CD4-positive, alpha-beta T cell treated with Interleukin-21 for 1 hour (primary cell): ENCODE measurements at regions not wholly inside any gene's neighbourhood (a gene's known extent, or its start where the extent isn't known, plus 50 kb on each side); places are given as distances from the start of the nearest gene placed in this dataset.
"Not testable (repeated sequence)": the region's sequence is repeated elsewhere in the genome, so short reads cannot be mapped to it uniquely, and the experiment has no call there.

ENCODE experiments used
- DNase-seq: peaks from one replicate; pipeline ENCODE4 v3.0.0-alpha.2; 2020

DNA sequence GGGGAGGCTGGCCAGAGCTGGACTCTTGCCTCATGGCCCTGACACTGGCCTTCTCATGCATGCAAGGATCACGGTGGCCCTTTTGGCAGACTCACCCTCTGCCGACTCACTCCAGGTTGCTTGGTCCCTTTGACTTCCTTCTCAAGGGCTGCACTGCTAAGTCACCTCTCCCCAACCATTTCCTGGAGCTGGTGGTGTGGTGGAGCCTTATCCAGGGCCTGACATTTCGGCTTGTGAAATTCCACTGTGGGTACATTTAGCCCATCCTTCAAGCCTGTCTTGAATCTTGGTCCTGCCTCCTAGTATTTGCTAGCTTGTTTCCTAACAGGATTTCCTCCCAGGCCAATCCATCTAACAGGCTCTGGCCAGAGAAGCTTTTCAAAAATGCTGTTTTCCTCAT is 52.6 kb upstream of the JUN start:
- no peak for DNase-seq

DNA sequence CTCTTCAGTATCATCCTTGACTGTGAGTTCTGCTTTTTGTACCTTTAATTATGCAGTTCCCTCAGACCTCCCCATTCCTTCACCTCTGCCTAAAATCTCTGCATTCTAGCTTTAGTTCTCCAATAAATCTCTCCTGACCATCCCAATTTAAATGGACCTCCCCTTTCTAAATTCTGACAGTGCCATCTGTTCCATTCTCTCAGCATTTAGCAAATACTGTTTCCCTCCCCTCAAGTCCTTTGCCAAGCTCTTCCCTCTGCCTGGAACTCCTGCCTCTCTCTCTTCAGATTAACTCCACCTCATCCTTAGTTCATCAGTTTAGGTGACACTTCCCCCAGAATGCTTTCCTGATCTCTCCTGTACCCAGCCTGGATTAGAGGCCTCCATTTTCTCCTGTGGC is 54.0 kb upstream of the JUN start:
- no peak for DNase-seq

- DNase-seq: no peak
These were observed 55.4 kb upstream of the JUN start for GRCh38 chr1:58839147-58839795.

GRCh38 chr1:58839846-58840835 is 56.3 kb upstream of the JUN start:
- DNase-seq: no peak

DNA sequence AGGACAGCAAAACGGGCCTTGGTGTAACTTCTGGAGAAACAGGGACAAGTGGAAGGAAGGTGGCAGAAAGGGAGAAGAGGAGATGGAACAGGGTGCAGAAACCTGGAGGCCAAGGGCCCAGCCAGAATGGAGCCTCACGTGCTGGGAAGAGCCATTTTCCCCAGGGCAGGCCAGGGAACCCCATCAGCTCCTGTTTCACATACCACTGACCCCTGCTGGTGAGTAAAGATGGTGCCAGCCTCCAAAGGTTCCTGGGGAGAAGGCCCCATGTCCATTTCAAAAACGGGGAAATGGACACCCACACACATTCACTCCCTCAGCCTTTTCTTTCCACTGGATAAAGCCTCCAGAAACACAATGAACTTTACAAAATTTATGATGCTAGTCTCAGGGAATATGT is 57.6 kb upstream of the JUN start:
- DNase-seq: peak; percentile 41

DNA sequence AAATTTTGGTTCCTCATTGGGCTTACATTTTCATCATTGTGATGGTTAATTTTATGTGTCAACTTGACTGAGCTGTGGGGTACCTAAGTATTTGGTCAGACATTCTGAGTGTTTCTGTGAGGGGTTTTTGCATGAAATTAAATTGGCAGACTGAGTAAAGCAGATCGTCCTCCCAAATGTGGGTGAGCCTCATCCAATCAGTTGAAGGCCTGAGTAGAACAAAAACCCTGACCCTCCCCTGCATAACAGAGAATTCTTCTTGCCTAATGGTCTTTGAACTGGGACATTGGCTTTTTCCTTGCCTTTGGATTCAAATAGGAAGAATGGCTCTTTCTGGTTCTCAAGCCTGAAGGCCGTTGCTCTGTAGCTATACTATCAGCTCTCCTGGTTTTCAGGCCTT is 59.1 kb upstream of the JUN start:
- DNase-seq: no peak

DNA sequence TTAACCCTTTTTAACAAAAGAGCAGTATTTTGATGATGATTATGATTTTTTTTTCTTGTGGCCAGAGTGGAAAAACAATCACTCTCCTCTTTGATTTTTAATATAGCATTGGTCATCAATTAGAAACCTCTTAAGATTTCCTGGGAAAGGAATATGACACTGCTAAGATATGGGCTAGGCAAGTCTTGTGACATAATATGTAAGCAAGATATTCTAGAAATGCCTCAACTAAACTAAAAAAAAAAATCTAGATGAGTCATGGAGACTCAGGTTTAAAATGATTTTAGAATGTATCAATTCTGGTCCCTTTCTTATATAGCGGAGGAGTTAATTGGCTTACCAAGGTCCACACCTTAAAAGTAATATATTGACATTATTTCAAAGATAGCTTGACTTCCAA is 60.3 kb upstream of the JUN start:
- DNase-seq: no peak

DNA sequence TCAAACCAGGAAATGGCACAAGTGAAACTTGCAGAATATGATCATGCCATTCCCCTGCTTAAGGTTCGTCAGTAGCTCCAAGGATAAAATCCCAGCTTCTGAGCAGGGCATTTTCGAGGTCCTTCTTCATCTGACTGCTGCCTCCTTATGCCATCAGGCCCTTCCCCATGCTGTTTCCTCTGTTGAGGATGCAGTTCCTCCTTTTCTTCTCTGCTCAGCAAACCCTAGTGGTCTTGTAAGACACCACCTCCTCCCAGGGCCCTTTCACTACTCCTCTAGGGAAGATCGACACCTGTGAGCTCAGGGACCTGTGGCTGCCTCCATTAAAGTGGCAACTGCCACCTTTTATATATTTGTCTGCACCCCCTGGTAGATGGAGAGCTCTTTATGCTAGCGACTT is 62.1 kb upstream of the JUN start:
- DNase-seq: no peak

- DNase-seq: no peak
These were observed 65.1 kb upstream of the JUN start for GRCh38 chr1:58848818-58849411.

- no peak for DNase-seq
These were observed 65.7 kb upstream of the JUN start for GRCh38 chr1:58849551-58849950.

- no peak for DNase-seq
These were observed 66.8 kb upstream of the JUN start for GRCh38 chr1:58850636-58851035.

GRCh38 chr1:58852731-58853485 is 69.1 kb upstream of the JUN start:
- DNase-seq: no peak

GRCh38 chr1:58854576-58854975 is 70.7 kb upstream of the JUN start:
- no peak for DNase-seq

GRCh38 chr1:58855274-58856165 is 71.7 kb upstream of the JUN start:
- DNase-seq: no peak

- DNase-seq: not testable (repeated sequence)
These were observed 72.4 kb upstream of the JUN start for GRCh38 chr1:58856281-58856680.

- DNase-seq: peak; percentile 23
These were observed 74.1 kb upstream of the JUN start for GRCh38 chr1:58857680-58858673.

DNA sequence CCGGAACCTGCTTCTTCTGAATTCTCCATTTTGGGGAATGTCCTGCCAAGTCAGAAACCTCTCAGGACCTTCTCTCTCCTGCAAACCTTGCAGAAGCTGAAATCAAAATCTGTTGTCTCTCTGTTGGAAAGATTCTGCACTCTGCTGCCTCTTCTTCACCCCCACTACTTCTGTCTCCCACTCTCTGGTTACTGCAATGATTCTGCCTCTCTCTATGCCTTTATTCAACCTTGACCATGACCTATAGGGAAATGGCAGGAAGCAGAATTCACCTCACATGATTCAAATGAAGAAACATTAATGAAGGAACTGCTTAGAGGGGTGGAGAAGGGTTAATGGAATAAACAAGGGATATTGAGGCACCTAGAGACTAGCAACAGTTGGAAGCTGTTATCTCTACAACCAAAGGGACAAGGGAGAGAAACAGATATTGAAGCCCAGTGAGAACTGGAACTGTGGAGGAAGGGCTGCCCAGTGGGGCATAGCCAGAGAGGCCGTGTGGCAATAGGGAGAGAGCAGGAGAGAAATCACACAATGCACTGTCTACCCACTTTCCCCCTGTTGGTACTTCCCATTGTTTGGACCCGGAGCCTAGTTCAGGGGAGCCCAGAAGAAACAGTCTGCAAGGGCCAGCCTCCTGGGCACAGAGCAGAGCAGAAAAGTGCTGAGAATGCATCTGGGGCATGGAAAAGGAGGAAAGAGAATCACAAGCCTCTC is 76.1 kb upstream of the JUN start:
- DNase-seq: no peak

GRCh38 chr1:58861076-58861475 is 77.2 kb upstream of the JUN start:
- DNase-seq: no peak

DNA sequence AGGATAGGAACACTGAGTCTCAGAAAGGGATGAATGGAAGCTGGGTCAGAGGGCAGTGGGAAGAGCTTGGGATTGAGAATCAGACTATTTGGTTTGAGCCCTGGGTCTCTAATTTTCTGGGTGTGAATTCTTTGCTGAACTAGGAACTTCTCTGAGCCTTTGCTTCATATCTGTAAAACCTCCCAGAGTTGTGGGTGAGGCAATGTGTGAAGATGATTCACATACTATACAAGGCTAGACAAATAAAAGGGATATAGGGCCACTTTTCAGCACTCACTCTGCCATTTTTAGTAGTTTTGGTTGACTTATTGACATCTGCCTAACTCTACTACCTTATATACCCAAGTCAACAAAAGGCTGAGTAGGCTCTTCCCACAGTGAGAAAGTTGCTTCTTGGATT is 77.7 kb upstream of the JUN start:
- DNase-seq: no peak
